ENCODE measurements at regions not wholly inside any gene's neighbourhood (a gene's known extent, or its start where the extent isn't known, plus 50 kb on each side); places are given as distances from the start of the nearest gene placed in this dataset.

DNA sequence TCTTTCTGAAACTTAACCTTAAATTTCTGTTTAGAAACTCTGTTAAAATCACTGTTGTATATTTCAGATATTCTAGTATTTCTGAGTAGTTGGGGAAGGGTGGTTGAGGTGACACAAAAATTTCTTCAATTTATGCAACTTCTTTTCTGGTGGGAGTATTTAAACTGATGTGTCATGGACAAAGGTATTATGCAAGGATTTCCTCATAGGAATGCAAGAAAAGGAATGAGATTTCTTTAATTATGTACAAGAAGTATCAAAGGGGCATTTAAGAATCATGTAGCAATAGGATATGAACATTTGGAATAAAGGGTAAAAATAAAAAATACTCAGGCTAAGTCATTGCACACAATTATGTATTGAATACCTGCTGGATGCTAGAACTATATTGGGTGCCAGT is 575.8 kb upstream of the KLF12 start:
- TF ChIP-seq, protein P1, sequence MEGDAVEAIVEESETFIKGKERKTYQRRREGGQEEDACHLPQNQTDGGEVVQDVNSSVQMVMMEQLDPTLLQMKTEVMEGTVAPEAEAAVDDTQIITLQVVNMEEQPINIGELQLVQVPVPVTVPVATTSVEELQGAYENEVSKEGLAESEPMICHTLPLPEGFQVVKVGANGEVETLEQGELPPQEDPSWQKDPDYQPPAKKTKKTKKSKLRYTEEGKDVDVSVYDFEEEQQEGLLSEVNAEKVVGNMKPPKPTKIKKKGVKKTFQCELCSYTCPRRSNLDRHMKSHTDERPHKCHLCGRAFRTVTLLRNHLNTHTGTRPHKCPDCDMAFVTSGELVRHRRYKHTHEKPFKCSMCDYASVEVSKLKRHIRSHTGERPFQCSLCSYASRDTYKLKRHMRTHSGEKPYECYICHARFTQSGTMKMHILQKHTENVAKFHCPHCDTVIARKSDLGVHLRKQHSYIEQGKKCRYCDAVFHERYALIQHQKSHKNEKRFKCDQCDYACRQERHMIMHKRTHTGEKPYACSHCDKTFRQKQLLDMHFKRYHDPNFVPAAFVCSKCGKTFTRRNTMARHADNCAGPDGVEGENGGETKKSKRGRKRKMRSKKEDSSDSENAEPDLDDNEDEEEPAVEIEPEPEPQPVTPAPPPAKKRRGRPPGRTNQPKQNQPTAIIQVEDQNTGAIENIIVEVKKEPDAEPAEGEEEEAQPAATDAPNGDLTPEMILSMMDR (IDR thresholded peaks at IDR 0.05; ENCODE audit: low read depth, low read length): no peak
- TF ChIP-seq POLR2A (IDR thresholded peaks at IDR 0.05; ENCODE audit: extremely low read depth, insufficient read length) (no peak), MAX (IDR thresholded peaks at IDR 0.05; ENCODE audit: low read depth, low read length) (no peak)

Data from NB4 (cell line).